ENCODE measurements at regions not wholly inside any gene's neighbourhood (a gene's known extent, or its start where the extent isn't known, plus 50 kb on each side); places are given as distances from the start of the nearest gene placed in this dataset.
"Not testable (repeated sequence)": the region's sequence is repeated elsewhere in the genome, so short reads cannot be mapped to it uniquely, and the experiment has no call there.

DNA sequence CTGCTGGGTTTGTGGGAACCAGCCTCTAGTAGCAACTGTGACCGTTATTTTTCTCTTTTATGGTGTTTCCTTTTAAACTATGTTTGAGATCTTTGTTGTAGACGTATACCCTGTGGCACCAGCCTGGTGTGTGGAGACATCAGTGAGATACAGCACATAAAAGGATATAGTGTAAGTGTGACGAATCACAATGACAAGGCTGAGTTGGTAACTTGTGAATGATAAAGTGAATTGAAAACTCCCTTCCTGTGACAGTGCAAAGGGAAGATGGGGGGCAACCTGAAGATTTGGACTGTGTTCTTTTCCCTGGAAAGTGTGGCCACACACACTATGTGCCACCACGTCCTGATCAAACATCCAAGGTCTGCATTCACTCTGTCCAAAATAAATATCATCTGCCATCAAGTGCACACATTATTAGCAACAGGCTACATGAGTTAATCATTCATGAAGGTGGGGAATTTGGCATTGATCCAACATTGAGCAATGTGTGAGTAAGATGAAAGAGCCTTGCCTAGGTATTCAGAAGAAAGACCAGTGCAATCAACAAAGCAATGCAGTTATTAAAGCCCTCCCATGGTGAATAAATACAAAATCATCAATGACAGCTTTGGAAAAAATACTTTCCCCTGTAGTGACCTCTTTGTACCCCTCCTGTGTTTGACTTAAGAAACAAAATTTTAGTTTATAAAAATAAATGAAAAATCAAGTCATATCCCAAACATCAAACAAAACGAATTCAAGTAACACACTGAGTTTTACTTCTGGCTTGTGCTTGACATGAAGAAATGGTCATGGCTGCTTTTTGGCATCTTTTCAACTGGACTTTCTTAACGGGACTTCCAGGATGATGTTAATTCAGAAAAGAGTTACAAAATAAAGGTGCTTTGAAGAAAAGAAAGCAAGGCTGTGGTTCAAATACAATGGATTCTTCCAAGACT, 1280.5 kb upstream of the ZEB2 start:
- no peak for FAIRE-seq

DNA sequence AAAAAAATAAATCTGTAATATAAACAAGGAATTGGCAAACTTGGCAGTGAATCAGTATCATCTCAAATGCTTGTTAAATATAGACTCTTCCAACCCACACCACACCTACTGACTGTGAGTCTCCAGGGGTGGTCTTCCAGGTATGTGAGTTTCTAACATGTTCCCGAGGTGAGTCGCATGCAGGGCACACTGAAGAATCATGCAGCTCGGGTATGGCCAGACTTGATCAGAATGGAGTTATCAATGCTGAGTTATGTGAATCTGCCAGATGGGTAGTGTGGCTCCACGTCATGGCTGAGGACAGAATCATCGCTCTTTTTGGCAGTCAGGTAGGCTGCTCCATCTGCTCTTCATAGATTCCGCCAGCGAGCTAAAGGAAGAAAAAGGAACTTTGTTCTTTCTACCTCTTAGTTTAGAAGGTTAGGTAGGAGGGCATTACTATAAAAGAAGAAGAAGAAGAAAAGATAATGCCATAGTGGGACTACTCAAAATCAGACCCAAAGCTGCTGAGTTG, 1279.7 kb upstream of the ZEB2 start:
- no peak for FAIRE-seq

DNA sequence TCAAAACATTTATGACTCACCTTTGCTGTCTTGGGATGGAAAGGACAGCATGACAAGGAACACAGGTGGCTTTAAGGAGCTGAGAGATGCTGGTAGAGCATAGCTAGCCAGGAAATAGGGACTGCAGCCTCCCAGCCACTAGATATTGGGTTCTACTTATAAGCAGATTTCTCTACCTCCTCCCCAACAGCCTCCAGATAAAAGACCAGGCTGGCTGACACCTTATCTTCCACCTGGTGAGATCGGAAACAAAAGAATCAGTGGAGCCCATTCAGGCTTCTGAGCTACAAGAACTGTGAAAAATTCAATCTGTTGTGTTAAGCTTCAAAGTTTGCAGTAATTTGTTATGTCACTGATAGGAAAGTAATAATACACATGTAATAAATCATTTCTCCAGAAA, 1278.5 kb upstream of the ZEB2 start:
- FAIRE-seq = no peak

DNA sequence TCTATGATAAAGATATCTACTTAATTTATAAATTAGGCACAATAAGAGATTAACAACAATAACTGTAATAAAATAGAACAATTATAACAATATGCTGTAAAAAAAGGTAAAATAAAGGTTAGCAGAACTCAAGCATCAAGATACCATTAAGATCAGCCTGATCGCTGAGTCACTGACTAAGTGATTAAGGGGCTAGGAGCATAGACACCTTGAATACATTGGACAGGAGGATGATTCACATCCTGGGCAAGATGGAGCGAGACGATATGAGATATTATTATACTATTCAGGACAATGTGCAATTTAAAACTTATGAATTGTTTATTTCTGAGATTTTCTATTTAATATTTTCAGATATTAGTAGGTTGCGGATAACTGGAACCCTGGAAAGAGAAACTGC, 1277.8 kb upstream of the ZEB2 start:
- FAIRE-seq = no peak

DNA sequence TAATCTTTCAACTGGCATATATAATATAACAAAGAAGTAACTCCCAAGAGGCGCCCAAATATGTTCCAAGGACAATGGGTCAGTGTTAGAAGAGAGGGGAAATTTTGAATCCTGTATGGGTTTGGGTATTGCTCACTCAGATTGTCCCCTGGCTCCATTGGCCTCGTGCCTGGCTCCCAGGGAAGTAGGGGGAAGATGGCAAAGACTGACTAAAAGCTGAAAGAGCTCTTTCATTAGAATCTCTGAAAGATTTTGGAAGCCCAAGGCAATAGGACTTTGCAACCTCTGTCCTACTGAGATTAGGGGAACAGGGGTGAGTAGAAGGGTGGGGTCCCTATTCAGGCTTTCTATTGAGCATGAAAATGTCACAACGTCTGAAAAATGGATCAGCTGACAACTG, 1272.8 kb upstream of the ZEB2 start:
- FAIRE-seq = no peak

DNA sequence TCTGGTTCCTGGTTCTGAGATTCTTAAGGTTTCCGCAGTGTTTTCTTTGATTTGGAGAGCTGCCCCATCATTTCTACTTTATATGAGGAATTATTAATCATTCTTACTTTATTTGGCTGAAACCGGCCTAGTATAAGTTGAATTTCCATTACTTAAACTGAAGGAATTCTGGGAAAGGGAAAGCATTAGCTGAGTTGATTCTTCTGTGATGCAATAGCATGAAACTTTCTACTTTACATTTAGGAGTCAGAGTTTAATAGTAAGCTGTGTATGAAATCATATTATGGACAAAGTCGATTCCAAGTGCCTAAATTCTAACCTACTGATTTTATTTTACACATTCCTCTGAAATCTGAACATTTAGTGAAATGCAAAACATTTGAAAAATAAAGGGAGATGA, 1269.7 kb upstream of the ZEB2 start:
- no peak for FAIRE-seq

DNA sequence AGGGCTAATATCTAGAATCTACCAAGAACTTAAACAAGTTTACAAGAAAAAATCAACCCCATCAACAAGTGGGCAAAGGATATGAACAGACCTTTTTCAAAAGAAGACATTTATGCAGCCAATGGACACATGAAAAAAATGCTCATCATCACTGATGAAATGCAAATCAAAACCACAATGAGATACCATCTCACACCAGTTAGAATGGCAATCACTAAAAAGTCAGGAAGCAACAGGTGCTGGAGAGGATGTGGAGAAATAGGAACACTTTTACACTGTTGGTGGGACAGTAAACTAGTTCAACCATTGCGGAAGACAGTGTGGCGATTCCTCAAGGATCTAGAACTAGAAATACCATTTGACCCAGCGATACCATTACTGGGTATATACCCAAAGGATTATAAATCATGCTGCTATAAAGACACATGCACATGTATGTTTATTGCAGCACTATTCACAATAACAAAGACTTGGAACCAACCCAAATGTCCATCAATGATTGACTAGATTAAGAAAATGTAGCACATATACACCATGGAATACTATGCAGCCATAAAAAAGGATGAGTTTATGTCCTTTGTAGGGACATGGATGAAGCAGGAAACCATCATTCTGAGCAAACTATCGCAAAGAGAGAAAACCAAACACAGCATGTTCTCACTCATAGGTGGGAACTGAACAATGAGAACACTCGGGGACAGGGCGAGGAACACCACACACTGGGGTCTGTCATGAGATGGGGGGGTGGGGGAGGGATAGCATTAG, 1267.9 kb upstream of the ZEB2 start:
- not testable (repeated sequence) for FAIRE-seq

DNA sequence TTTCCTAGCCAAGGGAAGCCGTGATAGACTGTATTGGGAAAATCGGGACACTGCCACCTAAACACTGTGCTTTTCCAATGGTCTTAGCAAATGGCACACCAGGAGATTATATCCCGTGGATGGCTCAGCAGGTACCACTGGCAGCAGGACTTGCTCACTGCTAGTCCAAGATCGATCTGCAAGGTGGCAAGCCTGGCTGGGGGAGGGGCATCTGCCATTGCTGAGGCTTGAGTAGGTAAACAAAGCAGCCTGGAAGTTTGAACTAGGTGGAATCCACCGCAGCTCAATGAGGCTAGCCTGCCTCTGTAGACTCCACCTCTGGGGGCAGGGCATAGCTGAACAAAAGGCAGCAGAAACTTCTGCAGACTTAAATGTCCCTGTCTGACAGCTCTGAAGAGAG, 1262.7 kb upstream of the ZEB2 start:
- FAIRE-seq = not testable (repeated sequence)

DNA sequence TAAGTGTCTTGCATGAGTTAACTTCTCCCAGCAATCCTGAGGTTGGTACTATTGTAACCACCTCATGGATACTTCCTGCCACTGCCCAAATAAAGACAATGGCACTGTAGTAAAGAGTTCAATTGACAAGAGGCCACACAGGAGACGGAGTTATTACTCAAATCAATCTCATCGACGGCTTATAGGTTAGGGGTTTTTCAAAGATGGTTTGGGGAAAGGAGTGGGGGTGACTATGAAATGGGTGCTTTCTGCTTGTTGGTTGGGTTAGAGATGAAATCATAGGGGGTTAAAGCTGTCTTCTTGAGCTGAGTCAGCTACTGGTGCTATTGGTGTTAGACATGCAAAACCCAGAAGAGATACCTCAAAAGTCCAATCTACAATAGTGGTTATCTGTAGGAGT, 1258.0 kb upstream of the ZEB2 start:
- no peak for FAIRE-seq

DNA sequence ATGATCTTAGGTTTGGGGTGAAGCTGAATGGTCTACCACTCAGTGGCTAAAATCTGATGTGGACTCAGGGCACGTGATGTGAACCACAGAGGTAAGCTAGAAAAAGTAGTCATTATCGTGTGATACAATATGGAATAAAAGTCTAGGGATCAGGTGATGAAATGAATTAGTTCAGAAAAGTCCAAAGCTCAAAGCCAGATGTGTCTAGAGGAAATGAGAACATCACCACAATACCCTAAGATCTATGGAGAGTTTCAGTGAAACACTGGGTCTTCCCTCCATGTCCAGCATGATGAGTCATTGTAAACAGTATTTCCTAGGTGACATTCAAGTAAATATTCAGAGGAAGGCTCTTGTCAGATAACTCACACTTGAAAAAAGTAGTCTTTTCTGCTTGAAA, 1257.4 kb upstream of the ZEB2 start:
- FAIRE-seq = no peak

DNA sequence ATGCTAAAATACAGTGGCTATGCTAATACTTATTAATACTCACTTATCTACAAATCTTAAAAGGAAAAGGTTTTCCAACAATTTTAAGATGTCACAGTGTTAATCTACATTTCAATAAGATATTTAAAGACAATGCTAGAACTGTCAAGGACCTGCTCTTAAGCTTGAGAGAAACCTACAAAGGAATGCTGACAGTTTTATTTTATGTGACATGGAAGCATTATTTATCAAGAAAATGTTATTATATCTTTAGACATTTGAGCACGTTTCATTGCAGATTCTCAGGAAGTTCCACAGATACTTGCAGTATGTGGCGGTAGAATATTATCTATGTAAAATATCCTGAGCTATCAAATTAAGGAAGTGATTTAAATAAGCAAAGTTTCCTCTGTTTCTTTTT, 1255.7 kb upstream of the ZEB2 start:
- FAIRE-seq = no peak

DNA sequence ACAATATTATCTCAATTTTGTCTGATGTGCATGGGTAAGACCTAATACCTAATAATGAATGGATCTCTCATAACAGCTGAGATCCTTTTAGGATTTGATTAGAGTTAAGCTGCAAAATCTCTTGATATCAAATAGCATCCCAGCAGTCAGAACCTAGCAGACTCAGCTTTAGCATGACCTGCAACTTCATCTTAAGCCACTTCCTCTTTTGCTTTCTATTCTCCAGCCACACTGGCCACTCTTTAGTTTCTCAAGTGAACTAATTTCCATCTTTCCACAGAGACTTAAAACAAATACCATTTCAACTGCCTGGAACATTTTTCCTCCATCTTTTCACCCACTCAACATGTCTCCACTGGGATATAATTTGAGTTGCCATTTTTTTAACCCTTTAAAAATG, 1251.6 kb upstream of the ZEB2 start:
- no peak for FAIRE-seq

DNA sequence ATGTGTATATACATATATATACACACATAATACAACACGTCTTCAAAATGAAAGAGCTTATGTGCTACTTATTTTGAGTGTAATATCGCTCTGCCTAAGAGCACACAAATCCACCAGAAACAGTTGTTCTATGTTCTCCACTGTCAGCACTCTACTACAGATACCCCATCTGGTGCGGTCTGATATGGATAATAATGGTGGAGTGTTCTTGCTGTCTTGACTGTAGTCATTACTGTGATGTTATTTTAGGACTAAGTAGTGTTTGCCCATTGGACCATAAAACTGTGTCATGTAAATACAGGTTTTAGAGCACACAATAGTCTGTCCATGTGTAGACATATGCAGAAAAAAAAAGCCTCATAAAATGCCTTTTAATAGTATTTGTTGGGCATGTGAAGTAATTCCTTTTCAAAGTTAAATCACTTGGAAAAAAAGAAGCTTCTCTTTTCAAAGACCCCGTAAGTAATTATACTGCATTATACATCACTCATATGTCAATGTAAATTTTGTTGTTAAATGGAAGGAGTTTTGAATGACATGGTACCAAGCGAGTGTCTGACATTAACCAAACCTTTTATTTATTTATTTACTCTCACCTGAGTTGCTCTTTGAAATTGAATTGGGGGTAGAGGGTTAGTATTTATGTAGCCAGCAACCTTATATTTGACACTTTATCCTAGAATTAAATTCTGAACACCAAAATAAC, 1249.2 kb upstream of the ZEB2 start:
- FAIRE-seq = no peak

DNA sequence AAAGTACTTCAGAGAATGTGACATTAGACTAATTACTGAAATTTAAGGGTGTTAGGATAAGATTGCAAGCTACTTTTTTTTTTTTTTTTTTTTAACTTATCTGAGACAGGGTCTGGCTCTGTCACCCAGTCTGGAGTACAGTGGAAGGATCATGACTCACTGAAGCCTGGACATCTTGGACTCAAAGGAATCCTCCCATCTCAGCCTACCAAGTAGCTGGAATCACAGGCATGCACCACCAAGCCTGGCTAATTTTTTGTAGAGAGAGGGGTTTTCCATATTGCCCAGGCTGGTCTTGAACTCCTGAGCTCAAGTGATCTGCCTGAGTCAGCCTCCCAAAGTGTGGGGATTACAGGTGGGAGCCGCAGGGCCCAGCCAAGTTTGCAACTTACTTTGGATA, 1246.0 kb upstream of the ZEB2 start:
- no peak for FAIRE-seq

DNA sequence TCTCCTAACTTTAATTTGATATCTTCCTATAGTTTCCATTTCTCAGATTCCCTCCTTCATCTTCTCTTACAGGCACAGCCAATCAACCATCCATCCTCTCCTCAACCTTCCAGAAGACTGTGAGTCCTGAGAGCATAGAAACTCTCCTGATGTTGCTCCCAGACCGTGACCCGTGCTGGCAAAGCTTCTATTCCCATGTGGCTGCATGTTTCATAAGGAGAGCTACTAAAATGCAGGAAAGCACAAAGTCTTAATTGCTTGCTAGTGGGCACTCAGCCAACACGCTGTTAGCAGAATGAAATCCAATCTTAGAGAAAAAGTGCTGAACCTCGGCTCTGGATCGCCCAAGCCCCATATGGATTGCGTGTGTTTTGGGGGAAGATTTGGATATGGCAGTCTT, 1244.7 kb upstream of the ZEB2 start:
- FAIRE-seq = no peak

DNA sequence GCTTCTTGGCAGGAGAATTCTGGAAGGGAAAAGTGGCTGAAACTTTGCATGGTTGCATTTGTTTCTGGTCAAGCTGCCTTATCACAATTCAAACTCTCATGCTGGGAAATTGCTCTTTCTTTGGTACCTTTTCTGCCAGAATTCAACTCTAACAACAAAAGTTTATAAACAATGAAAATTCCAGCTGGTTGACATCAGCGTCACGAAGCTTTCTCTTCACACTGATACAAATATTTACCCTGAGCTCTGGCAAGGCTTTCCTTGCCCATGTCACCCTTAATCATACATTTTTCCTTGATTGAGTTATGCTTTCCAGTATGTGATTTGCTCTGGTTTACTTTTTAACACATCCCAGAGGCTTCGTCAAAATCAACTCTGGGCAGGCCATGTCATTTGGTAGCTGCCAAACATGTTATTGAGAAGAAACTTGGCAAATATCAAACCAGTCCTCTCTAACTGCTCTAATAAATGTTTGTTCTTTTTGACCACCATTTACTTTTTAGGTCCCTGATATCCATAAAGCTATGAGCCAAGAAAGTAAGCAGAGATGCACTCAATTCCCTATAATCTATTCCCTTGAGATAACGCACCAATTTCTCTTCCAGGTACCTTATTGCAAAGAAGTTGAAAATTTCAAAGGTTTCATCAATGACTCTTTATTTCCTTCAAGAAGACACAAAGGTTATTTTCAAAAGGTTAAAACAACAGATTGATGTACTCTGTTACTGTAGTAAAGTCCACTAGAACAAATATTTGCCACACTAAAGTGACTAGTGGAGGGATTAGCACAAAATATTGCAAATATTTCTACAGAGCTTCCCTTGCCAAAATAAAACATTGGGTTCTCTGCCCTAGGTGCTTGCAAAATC, 1241.1 kb upstream of the ZEB2 start:
- peak; percentile 82 for FAIRE-seq

DNA sequence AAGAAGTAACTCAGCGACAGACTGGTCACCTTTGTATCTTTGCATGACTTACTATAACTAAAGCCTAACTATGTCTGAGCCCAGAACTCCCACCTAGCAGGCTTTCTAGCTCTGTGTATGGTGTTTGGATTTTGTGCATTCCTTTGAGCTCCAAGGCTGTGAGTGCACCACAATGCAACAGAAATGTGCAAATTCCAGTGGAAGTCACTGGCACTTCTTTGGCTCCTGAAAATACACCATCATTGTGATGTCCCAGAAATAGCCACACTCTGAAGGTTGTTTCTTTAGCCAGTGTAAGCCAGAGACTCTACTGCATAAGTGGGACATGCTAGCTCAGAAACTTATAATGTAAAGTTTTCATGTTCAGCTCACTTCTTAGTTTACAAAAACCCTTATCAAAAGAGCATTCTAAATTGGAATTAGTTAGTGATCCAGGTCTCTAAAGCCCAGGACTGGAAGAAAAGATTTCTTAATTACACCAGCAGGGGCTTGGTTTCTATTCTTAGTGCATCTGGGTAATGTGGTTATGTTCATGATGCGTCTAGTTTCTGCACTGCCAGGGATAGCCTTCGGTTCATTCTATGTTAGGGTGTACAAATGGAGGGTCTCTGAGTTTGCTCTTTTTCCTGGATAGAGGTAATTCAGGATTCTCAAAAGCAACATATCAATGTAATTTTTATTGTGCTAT, 1239.5 kb upstream of the ZEB2 start:
- FAIRE-seq = peak; percentile 57

DNA sequence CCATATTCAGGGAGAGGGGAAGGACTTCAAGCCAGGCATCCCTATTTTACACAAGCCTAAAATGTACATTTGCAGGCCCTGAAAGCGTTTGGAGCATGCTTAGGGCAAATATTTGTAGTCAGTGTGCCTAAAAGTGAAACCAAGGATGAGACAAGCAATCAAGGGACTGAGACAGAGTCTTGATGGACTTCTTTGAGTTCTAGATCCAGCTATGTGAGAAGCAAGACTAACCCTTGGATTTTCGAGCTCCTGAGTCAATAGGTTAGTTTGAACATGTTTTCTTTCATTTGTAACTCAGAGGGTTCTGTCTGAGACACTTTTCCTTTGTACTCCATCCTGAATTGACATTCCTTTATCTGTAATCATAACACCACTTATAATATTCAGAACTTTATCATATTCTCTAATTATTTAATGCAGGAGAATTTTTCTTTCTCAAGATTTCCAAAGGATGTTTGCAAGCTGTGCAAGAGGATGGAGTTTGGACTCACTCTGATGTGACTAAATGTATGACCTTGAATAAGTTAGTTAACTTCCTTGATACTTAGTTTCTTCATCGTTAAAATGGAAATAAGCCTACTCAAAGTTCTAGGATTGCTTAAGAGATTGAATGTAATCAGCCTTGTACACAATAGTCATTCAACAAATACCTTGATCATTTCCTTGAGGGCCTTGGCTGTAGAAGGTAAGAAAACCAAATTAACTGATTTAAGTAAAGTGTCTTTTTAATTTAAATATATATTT, 1237.8 kb upstream of the ZEB2 start:
- FAIRE-seq = peak; percentile 3

DNA sequence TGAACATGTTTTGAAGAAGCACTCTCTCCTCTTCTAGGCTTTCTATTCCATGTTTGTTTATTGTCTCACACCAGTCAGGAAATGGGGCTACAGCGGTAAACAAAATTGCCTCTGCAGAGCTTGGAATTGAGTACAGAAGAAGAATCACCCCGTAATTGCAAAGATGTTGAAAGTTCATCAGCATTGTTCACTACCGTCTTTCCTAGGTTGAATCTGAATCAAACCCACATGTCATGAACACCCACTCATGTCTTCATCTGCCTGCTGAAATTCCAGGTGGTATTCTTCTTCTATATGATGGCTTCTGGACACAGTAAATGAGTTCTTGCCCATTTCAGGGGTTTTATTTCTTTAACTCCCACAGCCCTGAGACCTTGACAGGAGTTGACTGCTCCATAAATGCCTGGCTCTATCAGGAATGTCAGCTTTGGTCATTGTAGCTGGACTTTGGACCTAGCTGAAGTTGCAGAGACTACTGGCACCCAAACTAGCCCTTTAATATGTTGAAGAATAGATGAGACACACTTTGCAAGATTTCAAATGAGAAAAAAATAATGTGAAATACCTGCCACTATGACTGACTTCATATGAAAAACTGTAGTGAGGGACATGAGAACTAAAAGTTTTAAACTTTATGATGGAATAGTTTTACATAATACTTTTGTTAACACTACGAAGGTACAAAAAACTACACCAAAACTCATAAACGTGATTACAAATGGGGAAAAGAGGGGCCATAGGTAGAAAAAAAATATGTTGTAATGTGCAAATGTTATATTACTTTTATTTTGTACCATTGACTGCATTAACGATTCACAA, 1235.3 kb upstream of the ZEB2 start:
- no peak for FAIRE-seq

DNA sequence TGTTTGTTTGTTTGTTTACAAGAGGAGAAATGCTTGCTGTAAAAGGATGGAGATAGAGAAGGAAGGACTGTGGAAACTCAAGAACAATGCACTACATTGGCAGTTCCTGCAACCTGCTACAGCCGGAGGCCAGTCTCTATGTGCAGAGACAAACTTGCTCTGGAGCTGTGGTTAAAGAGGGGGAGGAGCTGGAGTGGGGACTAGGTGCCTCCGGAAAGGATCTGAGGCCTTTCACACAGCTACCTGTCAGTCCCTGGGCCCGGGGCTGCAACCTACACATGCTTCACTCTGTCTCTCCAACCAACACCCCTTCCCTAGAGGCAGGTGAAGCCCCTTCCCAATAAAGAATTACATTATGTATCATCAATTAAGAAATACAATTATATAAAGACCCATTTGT, 1234.0 kb upstream of the ZEB2 start:
- FAIRE-seq = no peak

Data from TTC549 (cell line).